Panc1 (cell line): ENCODE measurements at regions not wholly inside any gene's neighbourhood (a gene's known extent, or its start where the extent isn't known, plus 50 kb on each side); places are given as distances from the start of the nearest gene placed in this dataset.

Experiments used
- POLR2AphosphoS5 ChIP-seq: IDR thresholded peaks from 2 replicates; pipeline ENCODE4 v1.6.1; 2012; ENCODE audit warnings: mild to moderate bottlenecking, low read depth, low read length, moderate library complexity
- SIN3A ChIP-seq: IDR thresholded peaks from 2 replicates; pipeline ENCODE4 v1.6.1; 2012; ENCODE audit warnings: low read depth, mild to moderate bottlenecking, low read length, moderate library complexity, borderline replicate concordance; ENCODE audit not compliant: insufficient read depth
- TF ChIP-seq, protein P1 (sequence below): fragments of 450-650 bp; IDR thresholded peaks from 2 replicates; pipeline ENCODE4 v1.5.1; 2017; ENCODE audit warnings: mild to moderate bottlenecking
- TF ChIP-seq, protein P2 (sequence below), 2 experiments: IDR thresholded peaks; 2 replicates each; pipeline ENCODE4 v1.6.1; 2011 to 2012; ENCODE audit warnings: low read depth in 2 of 2, control low read depth in 1 of 2, low read length in 1 of 2, mild to moderate bottlenecking in 1 of 2, moderate library complexity in 1 of 2; ENCODE audit not compliant: insufficient read depth in 1 of 2

DNA sequence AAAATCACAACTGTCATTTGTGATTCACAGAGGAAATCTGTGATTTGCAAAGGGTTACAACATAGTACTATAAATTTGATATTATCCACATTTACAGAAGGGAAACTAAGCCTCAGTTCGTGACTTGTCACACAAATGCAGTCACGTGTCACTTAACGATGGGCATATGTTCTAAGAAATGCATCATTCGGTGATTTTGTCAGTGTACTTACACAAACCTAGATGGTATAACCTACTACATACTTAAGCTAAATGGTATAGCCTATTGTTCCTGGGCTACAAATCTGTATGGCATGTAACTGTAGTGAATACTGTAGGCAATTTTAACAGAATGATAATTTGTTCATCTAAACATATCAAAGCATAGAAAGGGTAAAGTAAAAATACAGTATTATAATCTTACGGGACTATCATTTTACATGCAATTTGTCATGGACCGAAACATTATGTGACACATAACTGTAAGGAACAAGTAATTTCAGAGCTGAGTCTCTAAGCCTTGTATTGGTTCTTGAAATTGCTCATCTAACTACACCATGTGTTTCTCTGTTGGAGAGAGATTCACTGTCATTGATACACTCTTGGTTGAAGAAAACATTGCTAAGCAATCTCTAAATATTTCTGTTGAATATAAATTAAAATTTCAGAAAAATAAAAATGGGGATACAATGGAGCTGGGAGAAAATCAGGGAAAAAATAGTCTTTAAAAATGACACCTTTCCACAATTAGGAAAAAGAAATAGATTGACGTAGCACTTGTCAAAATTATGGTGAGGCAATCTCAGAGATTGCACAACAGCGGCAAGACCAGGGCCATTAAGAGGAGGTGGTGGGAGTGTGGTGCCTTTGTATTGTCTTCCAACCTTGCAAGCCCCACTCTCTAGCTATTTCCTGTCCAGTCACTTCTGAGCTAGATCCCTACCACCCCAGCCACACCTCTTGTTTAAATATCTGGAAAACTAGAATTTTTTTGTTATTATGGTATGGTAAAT is 645.8 kb upstream of the TBL1XR1 start:
- TF ChIP-seq, protein P1, sequence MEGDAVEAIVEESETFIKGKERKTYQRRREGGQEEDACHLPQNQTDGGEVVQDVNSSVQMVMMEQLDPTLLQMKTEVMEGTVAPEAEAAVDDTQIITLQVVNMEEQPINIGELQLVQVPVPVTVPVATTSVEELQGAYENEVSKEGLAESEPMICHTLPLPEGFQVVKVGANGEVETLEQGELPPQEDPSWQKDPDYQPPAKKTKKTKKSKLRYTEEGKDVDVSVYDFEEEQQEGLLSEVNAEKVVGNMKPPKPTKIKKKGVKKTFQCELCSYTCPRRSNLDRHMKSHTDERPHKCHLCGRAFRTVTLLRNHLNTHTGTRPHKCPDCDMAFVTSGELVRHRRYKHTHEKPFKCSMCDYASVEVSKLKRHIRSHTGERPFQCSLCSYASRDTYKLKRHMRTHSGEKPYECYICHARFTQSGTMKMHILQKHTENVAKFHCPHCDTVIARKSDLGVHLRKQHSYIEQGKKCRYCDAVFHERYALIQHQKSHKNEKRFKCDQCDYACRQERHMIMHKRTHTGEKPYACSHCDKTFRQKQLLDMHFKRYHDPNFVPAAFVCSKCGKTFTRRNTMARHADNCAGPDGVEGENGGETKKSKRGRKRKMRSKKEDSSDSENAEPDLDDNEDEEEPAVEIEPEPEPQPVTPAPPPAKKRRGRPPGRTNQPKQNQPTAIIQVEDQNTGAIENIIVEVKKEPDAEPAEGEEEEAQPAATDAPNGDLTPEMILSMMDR: no peak
- TF ChIP-seq, protein P2, sequence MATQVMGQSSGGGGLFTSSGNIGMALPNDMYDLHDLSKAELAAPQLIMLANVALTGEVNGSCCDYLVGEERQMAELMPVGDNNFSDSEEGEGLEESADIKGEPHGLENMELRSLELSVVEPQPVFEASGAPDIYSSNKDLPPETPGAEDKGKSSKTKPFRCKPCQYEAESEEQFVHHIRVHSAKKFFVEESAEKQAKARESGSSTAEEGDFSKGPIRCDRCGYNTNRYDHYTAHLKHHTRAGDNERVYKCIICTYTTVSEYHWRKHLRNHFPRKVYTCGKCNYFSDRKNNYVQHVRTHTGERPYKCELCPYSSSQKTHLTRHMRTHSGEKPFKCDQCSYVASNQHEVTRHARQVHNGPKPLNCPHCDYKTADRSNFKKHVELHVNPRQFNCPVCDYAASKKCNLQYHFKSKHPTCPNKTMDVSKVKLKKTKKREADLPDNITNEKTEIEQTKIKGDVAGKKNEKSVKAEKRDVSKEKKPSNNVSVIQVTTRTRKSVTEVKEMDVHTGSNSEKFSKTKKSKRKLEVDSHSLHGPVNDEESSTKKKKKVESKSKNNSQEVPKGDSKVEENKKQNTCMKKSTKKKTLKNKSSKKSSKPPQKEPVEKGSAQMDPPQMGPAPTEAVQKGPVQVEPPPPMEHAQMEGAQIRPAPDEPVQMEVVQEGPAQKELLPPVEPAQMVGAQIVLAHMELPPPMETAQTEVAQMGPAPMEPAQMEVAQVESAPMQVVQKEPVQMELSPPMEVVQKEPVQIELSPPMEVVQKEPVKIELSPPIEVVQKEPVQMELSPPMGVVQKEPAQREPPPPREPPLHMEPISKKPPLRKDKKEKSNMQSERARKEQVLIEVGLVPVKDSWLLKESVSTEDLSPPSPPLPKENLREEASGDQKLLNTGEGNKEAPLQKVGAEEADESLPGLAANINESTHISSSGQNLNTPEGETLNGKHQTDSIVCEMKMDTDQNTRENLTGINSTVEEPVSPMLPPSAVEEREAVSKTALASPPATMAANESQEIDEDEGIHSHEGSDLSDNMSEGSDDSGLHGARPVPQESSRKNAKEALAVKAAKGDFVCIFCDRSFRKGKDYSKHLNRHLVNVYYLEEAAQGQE (IDR thresholded peaks at IDR 0.05; ENCODE audit: insufficient read depth in 1 of 2, low read depth in 2 of 2, low read length in 1 of 2): no peak
- no peak for TF ChIP-seq SIN3A
- TF ChIP-seq POLR2AphosphoS5: no peak
